GM06990 (cell line): ENCODE measurements at regions not wholly inside any gene's neighbourhood (a gene's known extent, or its start where the extent isn't known, plus 50 kb on each side); places are given as distances from the start of the nearest gene placed in this dataset.

Experiments used
- DNase-seq: peaks from one replicate; pipeline ENCODE4 v3.0.0-alpha.2; 2011; ENCODE audit not compliant: insufficient read length; ENCODE audit errors: extremely low read depth
- H3K27me3 ChIP-seq: replicated peaks from 2 replicates; pipeline ENCODE4 v1.6.0; 2011; ENCODE audit warnings: low read length; ENCODE audit not compliant: control insufficient read depth, insufficient read depth
- H3K36me3 ChIP-seq: 2 replicates; pipeline ENCODE4 v1.5.1; 2011; ENCODE audit warnings: low read length; ENCODE audit not compliant: control insufficient read depth, insufficient read depth
- H3K4me3 ChIP-seq: replicated peaks from 2 replicates; pipeline ENCODE4 v1.5.1; 2011; ENCODE audit warnings: low read depth, mild to moderate bottlenecking, control low read depth, low read length
- TF ChIP-seq, protein P1 (sequence below): IDR thresholded peaks from 2 replicates; pipeline ENCODE4 v1.5.1; 2011; ENCODE audit warnings: low read length, control low read depth, mild to moderate bottlenecking, inconsistent platforms; ENCODE audit not compliant: insufficient read depth, poor library complexity, severe bottlenecking

DNA sequence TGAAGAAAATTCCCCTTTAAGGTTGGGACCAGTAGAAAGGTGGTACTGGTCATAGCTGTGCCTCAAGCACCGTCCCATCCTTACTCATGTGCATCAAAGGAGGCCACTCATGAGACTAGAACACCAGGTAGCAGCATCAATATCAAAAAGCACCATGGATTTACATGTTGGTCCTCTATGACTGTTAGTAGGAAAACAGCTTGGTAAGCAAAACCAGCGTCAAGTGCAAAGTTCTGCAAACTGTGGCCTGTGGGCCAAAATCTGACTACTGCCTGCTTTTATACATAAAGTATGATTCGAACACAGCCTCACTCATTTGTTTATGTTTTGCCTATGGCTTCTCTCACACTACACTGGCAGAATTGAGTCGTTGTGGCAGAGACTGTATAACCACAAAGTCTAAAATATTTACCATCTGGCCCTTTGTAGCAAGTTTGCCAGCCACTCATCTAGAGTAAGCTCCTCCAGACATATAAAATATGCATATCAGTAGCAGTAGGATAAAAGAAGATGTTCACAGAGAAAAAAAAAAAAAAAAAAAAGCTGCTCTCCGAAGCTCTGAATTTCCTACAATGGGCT lies 119.7 kb upstream of the CTNNA2 start:
- DNase-seq, result no peak
- no peak overlapping the region for H3K4me3 ChIP-seq
- no peaks in the 10 kb centered on the region for H3K36me3 ChIP-seq
- H3K27me3 ChIP-seq, result no peaks in the 10 kb centered on the region
- TF ChIP-seq, protein P1, sequence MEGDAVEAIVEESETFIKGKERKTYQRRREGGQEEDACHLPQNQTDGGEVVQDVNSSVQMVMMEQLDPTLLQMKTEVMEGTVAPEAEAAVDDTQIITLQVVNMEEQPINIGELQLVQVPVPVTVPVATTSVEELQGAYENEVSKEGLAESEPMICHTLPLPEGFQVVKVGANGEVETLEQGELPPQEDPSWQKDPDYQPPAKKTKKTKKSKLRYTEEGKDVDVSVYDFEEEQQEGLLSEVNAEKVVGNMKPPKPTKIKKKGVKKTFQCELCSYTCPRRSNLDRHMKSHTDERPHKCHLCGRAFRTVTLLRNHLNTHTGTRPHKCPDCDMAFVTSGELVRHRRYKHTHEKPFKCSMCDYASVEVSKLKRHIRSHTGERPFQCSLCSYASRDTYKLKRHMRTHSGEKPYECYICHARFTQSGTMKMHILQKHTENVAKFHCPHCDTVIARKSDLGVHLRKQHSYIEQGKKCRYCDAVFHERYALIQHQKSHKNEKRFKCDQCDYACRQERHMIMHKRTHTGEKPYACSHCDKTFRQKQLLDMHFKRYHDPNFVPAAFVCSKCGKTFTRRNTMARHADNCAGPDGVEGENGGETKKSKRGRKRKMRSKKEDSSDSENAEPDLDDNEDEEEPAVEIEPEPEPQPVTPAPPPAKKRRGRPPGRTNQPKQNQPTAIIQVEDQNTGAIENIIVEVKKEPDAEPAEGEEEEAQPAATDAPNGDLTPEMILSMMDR, result no peak

DNA sequence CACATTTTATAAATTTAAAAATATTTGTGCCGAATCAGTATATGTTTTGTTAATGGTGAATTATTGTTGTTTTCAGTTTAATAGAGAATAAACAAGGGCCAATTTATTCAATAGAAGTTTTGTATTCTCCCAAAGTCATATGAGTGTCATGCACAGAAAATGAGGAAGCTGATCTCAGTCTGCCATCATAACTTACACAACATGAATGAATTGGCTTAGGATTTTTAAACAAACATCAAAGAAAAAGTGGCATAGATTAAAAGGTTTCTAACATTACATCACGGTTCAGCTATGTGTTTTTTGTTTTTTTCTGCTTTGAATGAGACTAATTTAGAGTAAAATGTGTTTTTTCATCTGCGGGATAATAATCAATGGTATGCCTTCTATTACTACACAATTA lies 123.4 kb upstream of the CTNNA2 start:
- no peak for DNase-seq
- TF ChIP-seq, protein P1, result no peak
- Histone ChIP-seq H3K36me3 (no peaks in the 10 kb centered on the region), H3K4me3 (no peak overlapping the region), H3K27me3 (no peaks in the 10 kb centered on the region)

DNA sequence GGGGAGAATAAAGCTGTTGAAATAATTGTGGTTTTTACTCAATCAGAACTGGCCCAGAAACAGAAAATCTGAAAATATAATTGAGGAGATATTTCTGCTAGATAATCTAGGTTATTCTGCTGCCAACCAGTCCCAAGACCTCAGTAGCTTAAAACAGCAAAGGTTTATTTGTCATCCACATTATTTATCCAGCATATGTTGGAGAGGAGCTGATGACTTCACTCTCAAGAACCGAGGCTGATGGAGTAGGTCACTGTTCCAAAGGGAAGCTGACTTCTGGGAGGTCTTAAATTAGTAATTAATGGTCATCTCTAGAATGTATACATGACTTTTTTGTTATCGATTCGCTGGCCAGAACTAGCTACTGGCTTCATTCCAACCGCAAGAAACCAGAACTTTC lies 124.8 kb upstream of the CTNNA2 start:
- no peak for DNase-seq
- H3K36me3 ChIP-seq, result no peaks in the 10 kb centered on the region
- TF ChIP-seq, protein P1, result no peak
- H3K27me3 ChIP-seq, result no peaks in the 10 kb centered on the region
- H3K4me3 ChIP-seq, result no peak overlapping the region

DNA sequence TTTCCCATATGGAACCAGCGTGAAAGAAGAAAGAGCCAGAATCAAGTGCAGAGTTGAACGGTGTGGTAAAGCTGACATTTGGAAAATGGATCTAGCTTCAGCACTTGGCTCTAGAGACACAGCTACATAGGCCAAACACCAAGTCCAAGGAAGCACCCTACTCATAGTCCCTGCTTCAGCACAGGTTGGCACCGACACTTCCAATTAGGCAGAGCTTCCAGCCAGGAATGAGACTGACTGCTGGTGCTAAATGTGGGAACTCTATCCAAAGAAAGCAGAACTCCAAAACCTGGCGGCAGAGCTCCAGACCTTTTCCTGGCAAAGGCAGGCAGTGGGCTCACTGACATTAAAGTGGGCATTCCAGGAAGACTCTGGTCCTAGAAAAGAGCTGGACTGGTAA lies 125.4 kb upstream of the CTNNA2 start:
- Histone ChIP-seq H3K4me3 (no peak overlapping the region), H3K36me3 (no peaks in the 10 kb centered on the region), H3K27me3 (no peaks in the 10 kb centered on the region)
- TF ChIP-seq, protein P1, result no peak
- no peak for DNase-seq

DNA sequence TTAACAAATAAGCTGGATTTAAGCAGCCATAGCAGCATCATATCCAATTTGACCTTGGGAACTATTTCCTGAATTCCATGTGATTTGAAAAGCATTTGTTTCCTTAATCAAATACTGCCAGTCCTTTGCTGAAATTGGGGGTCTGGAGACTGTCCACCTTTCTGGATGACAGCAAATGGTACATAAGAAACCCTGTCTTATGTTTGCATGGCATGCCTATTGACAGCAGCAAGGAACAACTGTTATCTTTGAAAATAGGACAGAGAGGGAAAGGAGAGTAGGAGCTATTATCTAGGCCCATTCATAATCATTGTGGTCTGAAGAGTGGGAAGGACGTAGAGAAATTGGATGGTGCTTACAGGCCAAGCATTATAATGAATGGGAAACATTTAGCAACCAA lies 129.2 kb upstream of the CTNNA2 start:
- TF ChIP-seq, protein P1, result no peak
- Histone ChIP-seq H3K4me3 (no peak overlapping the region), H3K27me3 (no peaks in the 10 kb centered on the region), H3K36me3 (no peaks in the 10 kb centered on the region)
- no peak for DNase-seq

DNA sequence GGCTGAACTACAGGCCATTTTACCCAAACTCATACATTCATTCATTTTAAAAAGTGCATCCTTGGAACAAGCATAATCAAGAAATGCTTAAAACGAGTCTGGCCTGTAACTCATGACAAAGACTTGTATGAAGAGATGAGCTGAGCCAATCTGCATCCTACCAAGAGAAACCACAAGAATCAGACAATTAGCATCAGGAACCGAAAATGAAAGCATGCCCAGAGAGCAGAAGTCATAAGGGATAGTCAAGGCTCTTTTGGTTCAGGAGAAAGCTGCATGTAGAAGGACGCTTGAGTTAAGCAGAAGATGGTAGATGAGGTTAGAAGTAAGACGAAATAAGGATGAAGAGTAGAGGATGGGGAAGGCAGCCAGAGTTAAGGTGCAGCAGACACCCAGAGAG lies 137.0 kb upstream of the CTNNA2 start:
- DNase-seq, result no peak
- Histone ChIP-seq H3K36me3 (no peaks in the 10 kb centered on the region), H3K27me3 (no peaks in the 10 kb centered on the region), H3K4me3 (no peak overlapping the region)
- TF ChIP-seq, protein P1, result no peak
